RCC 7860 (cell line): ENCODE measurements at regions not wholly inside any gene's neighbourhood (a gene's known extent, or its start where the extent isn't known, plus 50 kb on each side); places are given as distances from the start of the nearest gene placed in this dataset.
"Not testable (repeated sequence)": the region's sequence is repeated elsewhere in the genome, so short reads cannot be mapped to it uniquely, and the experiment has no call there.

Experiments used
- DNase-seq: peaks from one replicate; pipeline ENCODE4 v3.0.0-alpha.2; 2015; ENCODE audit warnings: low spot score
- FAIRE-seq: peaks from 2 replicates; lab custom pipeline; 2012; peaks lifted over from hg19 to GRCh38; lab: Jason Lieb, UNC

GRCh38 chrX:35382966-35383365 is 415.2 kb upstream of the MAGEB16 start:
- FAIRE-seq: no peak
- no peak for DNase-seq

GRCh38 chrX:35392232-35392631 is 405.9 kb upstream of the MAGEB16 start:
- no peak for FAIRE-seq

GRCh38 chrX:35406386-35406785 is 391.8 kb upstream of the MAGEB16 start:
- FAIRE-seq (no peak), DNase-seq (no peak)

More at GRCh38 chrX:35392232-35392631, 405.9 kb upstream of the MAGEB16 start:
- DNase-seq: no peak

- no peak for DNase-seq
- no peak for FAIRE-seq
Measured at GRCh38 chrX:35416782-35417181, 381.4 kb upstream of the MAGEB16 start.

GRCh38 chrX:35432056-35432455 is 366.1 kb upstream of the MAGEB16 start:
- FAIRE-seq (no peak), DNase-seq (no peak)

- DNase-seq (no peak), FAIRE-seq (no peak)
Measured at GRCh38 chrX:35439034-35439660, 359.0 kb upstream of the MAGEB16 start.

GRCh38 chrX:35439692-35440091 is 358.4 kb upstream of the MAGEB16 start:
- FAIRE-seq: no peak
- no peak for DNase-seq

GRCh38 chrX:35442421-35442820 is 355.7 kb upstream of the MAGEB16 start:
- FAIRE-seq: no peak
- no peak for DNase-seq

- FAIRE-seq (peak; percentile 99), DNase-seq (peak; percentile 54)
Measured at GRCh38 chrX:35443091-35443582, 355.0 kb upstream of the MAGEB16 start.

GRCh38 chrX:35444671-35445355 is 353.3 kb upstream of the MAGEB16 start:
- FAIRE-seq (no peak), DNase-seq (no peak)

- DNase-seq (no peak), FAIRE-seq (peak; percentile 47)
Measured at GRCh38 chrX:35445912-35446311, 352.2 kb upstream of the MAGEB16 start.

- DNase-seq: no peak
- peak; percentile 81 for FAIRE-seq
Measured at GRCh38 chrX:35456891-35457290, 341.3 kb upstream of the MAGEB16 start.

GRCh38 chrX:35458142-35458541 is 340.0 kb upstream of the MAGEB16 start:
- FAIRE-seq (no peak), DNase-seq (no peak)

GRCh38 chrX:35461164-35461563 is 337.0 kb upstream of the MAGEB16 start:
- no peak for FAIRE-seq
- no peak for DNase-seq

GRCh38 chrX:35496671-35497070 is 301.5 kb upstream of the MAGEB16 start:
- not testable (repeated sequence) for DNase-seq, FAIRE-seq

- not testable (repeated sequence) for FAIRE-seq, DNase-seq
Measured at GRCh38 chrX:35497453-35497852, 300.7 kb upstream of the MAGEB16 start.

GRCh38 chrX:35499071-35499862 is 298.9 kb upstream of the MAGEB16 start:
- DNase-seq: no peak
- FAIRE-seq: no peak

- no peak for DNase-seq
- FAIRE-seq: no peak
Measured at GRCh38 chrX:35507701-35508100, 290.4 kb upstream of the MAGEB16 start.

- not testable (repeated sequence) for DNase-seq, FAIRE-seq
Measured at GRCh38 chrX:35548003-35548402, 250.1 kb upstream of the MAGEB16 start.

GRCh38 chrX:35557916-35558315 is 240.2 kb upstream of the MAGEB16 start:
- FAIRE-seq (no peak), DNase-seq (no peak)

GRCh38 chrX:35561985-35562384 is 236.2 kb upstream of the MAGEB16 start:
- no peak for FAIRE-seq
- DNase-seq: no peak
